ENCODE measurements at regions not wholly inside any gene's neighbourhood (a gene's known extent, or its start where the extent isn't known, plus 50 kb on each side); places are given as distances from the start of the nearest gene placed in this dataset.

DNA sequence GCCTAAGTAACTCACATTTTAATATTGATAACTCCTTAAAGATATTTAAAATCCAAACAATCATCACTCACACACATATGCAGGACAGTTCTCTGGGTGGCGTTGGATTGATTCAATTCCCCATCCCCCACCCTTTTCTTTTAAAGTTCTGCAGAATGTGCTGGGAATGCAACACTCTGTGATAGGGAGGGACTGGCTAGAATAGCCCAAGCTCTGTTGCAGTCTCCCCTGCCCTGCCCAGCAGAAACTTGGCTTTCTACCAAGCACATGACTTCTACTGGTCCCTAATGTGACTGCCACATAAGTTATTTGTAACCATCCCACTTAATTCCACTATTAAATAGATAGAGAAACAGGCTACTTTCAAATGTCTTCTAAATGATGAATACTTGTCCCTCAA, 55.2 kb downstream of the TWIST1 start:
- no peaks in the 10 kb centered on the region for H3K27me3 ChIP-seq
- TF ChIP-seq, protein P1, sequence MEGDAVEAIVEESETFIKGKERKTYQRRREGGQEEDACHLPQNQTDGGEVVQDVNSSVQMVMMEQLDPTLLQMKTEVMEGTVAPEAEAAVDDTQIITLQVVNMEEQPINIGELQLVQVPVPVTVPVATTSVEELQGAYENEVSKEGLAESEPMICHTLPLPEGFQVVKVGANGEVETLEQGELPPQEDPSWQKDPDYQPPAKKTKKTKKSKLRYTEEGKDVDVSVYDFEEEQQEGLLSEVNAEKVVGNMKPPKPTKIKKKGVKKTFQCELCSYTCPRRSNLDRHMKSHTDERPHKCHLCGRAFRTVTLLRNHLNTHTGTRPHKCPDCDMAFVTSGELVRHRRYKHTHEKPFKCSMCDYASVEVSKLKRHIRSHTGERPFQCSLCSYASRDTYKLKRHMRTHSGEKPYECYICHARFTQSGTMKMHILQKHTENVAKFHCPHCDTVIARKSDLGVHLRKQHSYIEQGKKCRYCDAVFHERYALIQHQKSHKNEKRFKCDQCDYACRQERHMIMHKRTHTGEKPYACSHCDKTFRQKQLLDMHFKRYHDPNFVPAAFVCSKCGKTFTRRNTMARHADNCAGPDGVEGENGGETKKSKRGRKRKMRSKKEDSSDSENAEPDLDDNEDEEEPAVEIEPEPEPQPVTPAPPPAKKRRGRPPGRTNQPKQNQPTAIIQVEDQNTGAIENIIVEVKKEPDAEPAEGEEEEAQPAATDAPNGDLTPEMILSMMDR (IDR thresholded peaks at IDR 0.05; ENCODE audit: low read depth, low read length), result no peak
- no peak overlapping the region for H3K27ac ChIP-seq
- no peaks in the 10 kb centered on the region for H3K36me3 ChIP-seq
- no peaks in the 10 kb centered on the region for H3K9me3 ChIP-seq (ENCODE audit: low read depth)
- no peak for DNase-seq (ENCODE audit: low read depth in 1 of 2, low spot score in 1 of 2)
- H3K4me1 ChIP-seq (ENCODE audit: low read depth), result no peaks in the 10 kb centered on the region
- H3K4me3 ChIP-seq, result no peak overlapping the region

DNA sequence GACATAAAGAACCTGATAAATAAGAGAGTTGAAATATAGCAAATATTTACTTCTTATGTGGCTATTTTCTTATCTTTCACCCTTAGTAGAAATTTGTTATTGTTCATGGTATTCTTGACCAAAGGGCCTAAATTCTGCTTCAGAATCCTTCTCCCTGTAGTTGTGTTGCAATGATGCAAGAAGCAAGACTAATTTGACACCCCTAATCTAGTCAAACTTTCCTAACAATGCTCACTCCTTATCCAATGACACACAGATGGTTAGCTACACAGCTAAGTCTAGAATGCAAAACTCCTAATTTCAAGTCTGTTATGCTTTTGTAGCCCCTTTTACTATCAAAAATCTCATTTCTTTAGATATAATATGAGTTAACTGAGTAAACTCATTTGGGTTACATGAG, 56.1 kb downstream of the TWIST1 start:
- Histone ChIP-seq H3K9me3 (ENCODE audit: low read depth) (no peaks in the 10 kb centered on the region), H3K36me3 (no peaks in the 10 kb centered on the region), H3K4me3 (no peak overlapping the region), H3K4me1 (ENCODE audit: low read depth) (no peaks in the 10 kb centered on the region), H3K27ac (no peak overlapping the region), H3K27me3 (no peaks in the 10 kb centered on the region)
- peak in 1 of 2 donors; percentile 65 for DNase-seq (ENCODE audit: low read depth in 1 of 2, low spot score in 1 of 2)
- TF ChIP-seq, protein P1 (IDR thresholded peaks at IDR 0.05; ENCODE audit: low read depth, low read length), result no peak

DNA sequence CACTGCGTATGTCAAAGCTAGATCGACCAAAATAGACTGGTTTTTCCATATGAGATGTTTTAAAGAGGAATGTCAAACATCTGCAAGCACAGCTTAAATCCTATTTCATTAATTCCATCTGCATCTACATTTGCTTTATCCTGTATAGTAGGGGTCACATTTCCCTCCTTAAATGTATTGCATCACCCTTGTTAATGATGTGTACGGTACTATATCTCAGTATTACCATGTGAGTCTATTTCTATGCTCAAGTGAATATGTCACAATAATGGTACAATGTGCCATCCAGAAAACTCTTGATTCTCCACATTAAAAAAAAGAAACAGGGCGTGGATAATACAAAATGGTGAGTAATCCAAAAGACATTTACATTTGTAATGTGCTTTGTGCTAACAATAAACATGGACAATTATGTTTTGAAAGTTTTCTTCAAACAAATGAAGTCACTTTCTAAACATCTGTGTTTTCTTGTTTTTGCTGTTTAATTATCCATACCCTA, 56.6 kb downstream of the TWIST1 start:
- no peaks in the 10 kb centered on the region for H3K27me3 ChIP-seq
- TF ChIP-seq, protein P1 (IDR thresholded peaks at IDR 0.05; ENCODE audit: low read depth, low read length), result no peak
- peak in 1 of 2 donors; percentile 31 for DNase-seq (ENCODE audit: low read depth in 1 of 2, low spot score in 1 of 2)

DNA sequence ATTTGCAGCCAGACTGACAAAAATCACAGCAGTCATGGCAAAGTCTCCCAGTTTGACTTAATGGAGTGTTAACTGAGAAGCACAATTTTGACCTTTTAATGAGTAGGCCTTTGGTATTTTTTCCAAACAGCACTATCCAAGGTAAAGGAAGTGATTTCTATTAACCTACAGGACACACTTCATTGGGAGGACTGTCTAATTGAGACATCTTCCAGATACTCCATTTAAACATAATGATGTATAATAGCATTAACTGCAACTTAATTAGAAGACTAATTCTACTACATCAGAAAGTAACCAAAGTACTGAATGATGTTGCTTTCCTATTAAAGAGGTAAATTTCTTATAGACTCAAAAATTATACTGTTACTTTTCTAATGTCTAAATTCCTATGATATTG, 61.1 kb downstream of the TWIST1 start:
- Histone ChIP-seq H3K36me3 (no peaks in the 10 kb centered on the region), H3K4me3 (no peak overlapping the region), H3K27me3 (no peaks in the 10 kb centered on the region), H3K9me3 (ENCODE audit: low read depth) (no peaks in the 10 kb centered on the region), H3K4me1 (ENCODE audit: low read depth) (no peaks in the 10 kb centered on the region), H3K27ac (no peak overlapping the region)
- no peak for DNase-seq (ENCODE audit: low read depth in 1 of 2, low spot score in 1 of 2)
- TF ChIP-seq, protein P1 (IDR thresholded peaks at IDR 0.05; ENCODE audit: low read depth, low read length), result no peak

More for the DNA sequence above, 56.6 kb downstream of the TWIST1 start:
- no peak overlapping the region for H3K4me3 ChIP-seq
- no peaks in the 10 kb centered on the region for H3K4me1 ChIP-seq (ENCODE audit: low read depth)
- no peaks in the 10 kb centered on the region for H3K9me3 ChIP-seq (ENCODE audit: low read depth)
- no peaks in the 10 kb centered on the region for H3K36me3 ChIP-seq
- H3K27ac ChIP-seq, result no peak overlapping the region
